SK-N-SH treated with all-trans-retinoic acid at 6 μM for 48 hours (cell line): ENCODE measurements at regions not wholly inside any gene's neighbourhood (a gene's known extent, or its start where the extent isn't known, plus 50 kb on each side); places are given as distances from the start of the nearest gene placed in this dataset.
A peak's percentile ranks its signal among the peaks of the same experiment; 100 is the strongest.

Source experiments
- ATAC-seq: fragments of 200-7000 bp; cut with Tn5 transposase; 3 replicates; pipeline ENCODE4 v1.9.1; 2020; ENCODE audit warnings: mild to moderate bottlenecking, moderate library complexity
- ARNTL ChIP-seq: fragments of 450-650 bp; formaldehyde crosslinking; IDR thresholded peaks from 2 replicates; pipeline ENCODE4 v1.5.0; 2020; ENCODE audit warnings: low read depth, mild to moderate bottlenecking, moderate library complexity, borderline replicate concordance
- BACH2 ChIP-seq: fragments of 250-450 bp; sonication (Bioruptor Pico); IDR thresholded peaks from 2 replicates; pipeline ENCODE4 v1.9.0; 2021; ENCODE audit warnings: mild to moderate bottlenecking, borderline replicate concordance
- CSDC2 ChIP-seq: fragments of 250-450 bp; sonication (Bioruptor Pico); IDR thresholded peaks from 2 replicates; pipeline ENCODE4 v1.5.0; 2020; ENCODE audit warnings: mild to moderate bottlenecking, moderate library complexity
- CSRNP3 ChIP-seq: fragments of 250-450 bp; sonication (Bioruptor Pico); IDR thresholded peaks from 2 replicates; pipeline ENCODE4 v1.5.1; 2021; ENCODE audit warnings: mild to moderate bottlenecking, moderate library complexity
- ESRRG ChIP-seq: fragments of 250-450 bp; sonication (Bioruptor Pico); IDR thresholded peaks from 2 replicates; pipeline ENCODE4 v1.6.1; 2021; ENCODE audit warnings: mild to moderate bottlenecking
- GLIS3 ChIP-seq: fragments of 250-450 bp; sonication (Bioruptor Pico); IDR thresholded peaks from 2 replicates; pipeline ENCODE4 v1.5.0; 2020; ENCODE audit warnings: mild to moderate bottlenecking, moderate library complexity
- ISL1 ChIP-seq: fragments of 250-450 bp; sonication (Bioruptor Pico); IDR thresholded peaks from 2 replicates; pipeline ENCODE4 v2.1.2; 2022; ENCODE audit warnings: mild to moderate bottlenecking, moderate library complexity
- OSR1 ChIP-seq: fragments of 250-450 bp; sonication (Bioruptor Pico); IDR thresholded peaks from 2 replicates; pipeline ENCODE4 v1.8.0; 2022; ENCODE audit warnings: moderate library complexity, mild to moderate bottlenecking, inconsistent platforms
- POU6F1 ChIP-seq: fragments of 250-450 bp; sonication (Bioruptor Pico); IDR thresholded peaks from 2 replicates; pipeline ENCODE4 v1.8.0; 2021; ENCODE audit warnings: low read depth, mild to moderate bottlenecking, moderate library complexity, borderline replicate concordance
- PPARA ChIP-seq: fragments of 250-450 bp; sonication (Bioruptor Pico); IDR thresholded peaks from 2 replicates; pipeline ENCODE4 v1.5.0; 2020; ENCODE audit warnings: mild to moderate bottlenecking, borderline replicate concordance
- RARB ChIP-seq: fragments of 250-450 bp; sonication (Bioruptor Pico); IDR thresholded peaks from 2 replicates; pipeline ENCODE4 v1.8.0; 2021; ENCODE audit warnings: mild to moderate bottlenecking, moderate library complexity
- SNAI2 ChIP-seq: fragments of 250-450 bp; sonication (Bioruptor Pico); IDR thresholded peaks from 2 replicates; pipeline ENCODE4 v1.5.0; 2020; ENCODE audit warnings: mild to moderate bottlenecking, moderate library complexity
- TCF4 ChIP-seq: fragments of 250-450 bp; sonication (Bioruptor Pico); IDR thresholded peaks from 2 replicates; pipeline ENCODE4 v1.8.0; 2021; ENCODE audit warnings: mild to moderate bottlenecking, moderate library complexity, borderline replicate concordance
- TOX ChIP-seq: fragments of 250-450 bp; sonication (Bioruptor Pico); IDR thresholded peaks from 2 replicates; pipeline ENCODE4 v1.8.0; 2021; ENCODE audit warnings: mild to moderate bottlenecking, moderate library complexity, borderline replicate concordance
- TSHZ2 ChIP-seq: fragments of 250-450 bp; sonication (Bioruptor Pico); IDR thresholded peaks from 2 replicates; pipeline ENCODE4 v1.5.0; 2020; ENCODE audit warnings: mild to moderate bottlenecking, moderate library complexity
- ZC3H10 ChIP-seq: fragments of 250-450 bp; sonication (Bioruptor Pico); IDR thresholded peaks from 2 replicates; pipeline ENCODE4 v1.5.1; 2021; ENCODE audit warnings: mild to moderate bottlenecking, moderate library complexity
- ZFP3 ChIP-seq: fragments of 250-450 bp; sonication (Bioruptor Pico); IDR thresholded peaks from 2 replicates; pipeline ENCODE4 v1.5.0; 2020; ENCODE audit warnings: mild to moderate bottlenecking, moderate library complexity
- ZNF8 ChIP-seq: fragments of 450-650 bp; formaldehyde crosslinking; IDR thresholded peaks from 2 replicates; pipeline ENCODE4 v1.5.0; 2020; ENCODE audit warnings: mild to moderate bottlenecking, moderate library complexity

- TF ChIP-seq ZNF8 (CRISPR knock-in tag) (no peak), ISL1 (CRISPR knock-in tag) (no peak), SNAI2 (CRISPR knock-in tag) (no peak)
- TF ChIP-seq, all 23 proteins: peak for 0
- ATAC-seq, result no peak; the same call in 2 of the 3 replicates
Measured at GRCh38 chr5:120872297-120872696, 408.2 kb downstream of the PRR16 start.

GRCh38 chr5:120873083-120873482 is 409.0 kb downstream of the PRR16 start:
- peak; percentile 99 for ATAC-seq
- TF ChIP-seq ISL1 (CRISPR knock-in tag) (peak; percentile 70), ESRRG (CRISPR knock-in tag) (0 out of 2 replicates have a peak, but pooled peaks have one; percentile 47), SNAI2 (CRISPR knock-in tag) (no peak)

- TF ChIP-seq TCF4 (CRISPR knock-in tag), result peak; percentile 78; the same call in 1 of the 2 replicates
- no peak for TF ChIP-seq OSR1 (CRISPR knock-in tag)
- 0 out of 2 replicates have a peak, but pooled peaks have one; percentile 6 for TF ChIP-seq BACH2
- no peak for TF ChIP-seq ZFP3 (CRISPR knock-in tag)
- no peak for TF ChIP-seq ZC3H10
- TF ChIP-seq, all 23 proteins: peak for 2
- no peak for ATAC-seq
Measured at GRCh38 chr5:120874081-120874862, 410.2 kb downstream of the PRR16 start.

- ATAC-seq, result no peak
- TF ChIP-seq CSRNP3 (CRISPR knock-in tag), result no peak
- no peak for TF ChIP-seq OSR1 (CRISPR knock-in tag)
- TF ChIP-seq GLIS3 (CRISPR knock-in tag), result no peak
Measured at GRCh38 chr5:120882038-120882775, 418.1 kb downstream of the PRR16 start.

- TF ChIP-seq POU6F1 (CRISPR knock-in tag) (no peak), OSR1 (CRISPR knock-in tag) (no peak), GLIS3 (CRISPR knock-in tag) (no peak), ESRRG (CRISPR knock-in tag) (no peak), CSRNP3 (CRISPR knock-in tag) (no peak), ARNTL (CRISPR knock-in tag) (no peak), ZNF8 (CRISPR knock-in tag) (no peak), RARB (CRISPR knock-in tag) (no peak), TSHZ2 (CRISPR knock-in tag) (no peak), PPARA (CRISPR knock-in tag) (no peak), TOX (CRISPR knock-in tag) (no peak), CSDC2 (no peak)
- no peak for ATAC-seq
Measured at GRCh38 chr5:120886351-120886860, 422.3 kb downstream of the PRR16 start.
